ENCODE measurements at regions not wholly inside any gene's neighbourhood (a gene's known extent, or its start where the extent isn't known, plus 50 kb on each side); places are given as distances from the start of the nearest gene placed in this dataset.
"Not testable (repeated sequence)": the region's sequence is repeated elsewhere in the genome, so short reads cannot be mapped to it uniquely, and the experiment has no call there.

DNA sequence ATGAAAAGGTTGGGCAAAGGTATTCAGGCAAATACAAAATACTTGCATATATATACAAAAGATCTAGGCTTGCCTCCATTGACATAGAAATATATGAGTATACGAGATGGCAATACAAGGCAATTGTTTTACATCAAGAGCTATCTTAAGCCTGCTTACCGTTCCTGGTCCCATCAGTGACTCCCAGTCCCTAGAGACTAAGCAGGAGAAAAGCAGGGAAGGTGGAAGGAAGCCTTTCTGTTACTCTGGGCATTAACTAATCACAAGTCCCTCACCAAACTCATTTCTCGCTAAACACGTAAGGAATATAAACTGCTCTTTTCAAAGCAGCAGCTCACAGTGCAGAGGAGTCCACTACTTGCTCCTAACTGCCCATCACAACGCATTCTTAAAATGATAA lies 125.2 kb downstream of the ZNF608 start:
- H3K4me3 ChIP-seq (ENCODE audit: insufficient read depth, low read depth, low read length): no peak overlapping the region
- H3K27ac ChIP-seq (ENCODE audit: insufficient read depth, low read depth, low read length, poor library complexity, severe bottlenecking): no peak overlapping the region
- H3K27me3 ChIP-seq (ENCODE audit: control insufficient read depth, insufficient read depth, low read length, poor library complexity, severe bottlenecking): no peaks in the 10 kb centered on the region
- no peaks in the 10 kb centered on the region for H3K36me3 ChIP-seq (ENCODE audit: control insufficient read depth, insufficient read depth, low read length)
- no peaks in the 10 kb centered on the region for H3K9me3 ChIP-seq (ENCODE audit: control insufficient read depth, low read length)
- WGBS, 2 experiments: 87 to 91% methylated on average over 5 of the region's 5 CpGs
- H3K4me1 ChIP-seq (ENCODE audit: control insufficient read depth, insufficient read depth, low read length): no peaks in the 10 kb centered on the region

DNA sequence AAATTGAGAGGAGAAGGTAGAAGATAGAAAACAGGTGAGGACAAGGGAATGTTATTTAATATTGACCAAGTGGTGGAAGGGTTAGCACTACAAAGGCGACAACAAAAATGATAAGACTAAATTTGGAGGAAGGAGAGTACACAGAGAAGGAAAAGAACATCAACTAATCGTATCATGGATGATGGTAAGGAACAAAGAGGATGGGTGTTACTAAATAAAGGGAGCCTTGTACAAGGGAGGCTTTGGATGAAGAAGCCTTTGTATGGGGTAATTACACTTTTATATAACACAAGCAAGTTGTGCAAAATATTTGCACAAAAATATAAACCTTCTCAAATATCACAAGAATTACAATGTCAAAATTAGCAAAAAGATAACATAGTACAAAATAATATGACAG lies 125.7 kb downstream of the ZNF608 start:
- H3K27ac ChIP-seq (ENCODE audit: insufficient read depth, low read depth, low read length, poor library complexity, severe bottlenecking): no peak overlapping the region
- no peaks in the 10 kb centered on the region for H3K9me3 ChIP-seq (ENCODE audit: control insufficient read depth, low read length)
- no peak overlapping the region for H3K4me3 ChIP-seq (ENCODE audit: insufficient read depth, low read depth, low read length)
- H3K36me3 ChIP-seq (ENCODE audit: control insufficient read depth, insufficient read depth, low read length): no peaks in the 10 kb centered on the region
- H3K4me1 ChIP-seq (ENCODE audit: control insufficient read depth, insufficient read depth, low read length): no peaks in the 10 kb centered on the region
- WGBS, 2 experiments: 93 to 95% methylated on average over 2 of the region's 2 CpGs
- no peaks in the 10 kb centered on the region for H3K27me3 ChIP-seq (ENCODE audit: control insufficient read depth, insufficient read depth, low read length, poor library complexity, severe bottlenecking)

DNA sequence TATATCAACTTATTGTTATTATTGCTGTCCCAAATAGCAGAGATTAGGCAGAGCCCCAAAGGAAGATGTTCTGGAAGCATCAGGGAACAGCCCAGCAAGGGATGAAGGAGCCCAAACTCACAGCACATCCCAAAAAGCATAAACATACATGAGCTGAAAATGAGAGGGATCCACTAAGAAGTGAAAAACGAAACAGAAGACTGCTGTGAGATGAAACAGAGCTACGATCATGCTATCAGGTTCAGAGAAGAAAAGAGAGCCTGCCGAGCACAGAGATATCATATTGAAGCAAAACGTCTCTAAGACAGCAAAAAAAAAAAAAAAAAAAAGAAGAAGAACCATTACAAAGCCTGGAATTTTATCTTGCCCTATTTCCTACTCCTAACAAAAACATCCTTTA lies 127.3 kb downstream of the ZNF608 start:
- Histone ChIP-seq H3K27me3 (ENCODE audit: control insufficient read depth, insufficient read depth, low read length, poor library complexity, severe bottlenecking) (no peaks in the 10 kb centered on the region), H3K9me3 (ENCODE audit: control insufficient read depth, low read length) (no peaks in the 10 kb centered on the region)
- WGBS, 2 experiments: 86 to 91% methylated on average over 4 of the region's 4 CpGs

DNA sequence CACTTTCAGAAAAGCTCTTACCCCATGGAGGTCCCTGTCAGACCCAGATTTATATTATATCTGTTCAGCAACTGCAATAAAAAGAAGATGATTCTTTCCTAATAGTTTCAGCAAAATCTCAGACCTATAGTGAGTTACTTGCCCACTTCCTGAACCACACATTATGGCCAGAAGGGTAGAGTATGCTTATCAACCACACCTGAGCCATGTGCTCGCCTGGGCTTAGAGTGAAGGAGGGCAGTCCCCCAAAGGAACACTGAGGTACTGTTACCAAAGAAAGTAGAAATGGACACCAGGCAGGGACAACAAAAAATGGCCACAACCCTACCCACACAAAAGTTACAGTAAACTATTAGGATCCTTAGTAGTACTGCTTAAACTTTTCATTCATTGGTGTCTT lies 128.7 kb downstream of the ZNF608 start:
- 96 to 100% methylated on average over 1 of the region's 1 CpG for WGBS, 2 experiments
- H3K27me3 ChIP-seq (ENCODE audit: control insufficient read depth, insufficient read depth, low read length, poor library complexity, severe bottlenecking): no peaks in the 10 kb centered on the region

More for the DNA sequence above, 127.3 kb downstream of the ZNF608 start:
- Histone ChIP-seq H3K36me3 (ENCODE audit: control insufficient read depth, insufficient read depth, low read length) (no peaks in the 10 kb centered on the region), H3K4me1 (ENCODE audit: control insufficient read depth, insufficient read depth, low read length) (no peaks in the 10 kb centered on the region), H3K4me3 (ENCODE audit: insufficient read depth, low read depth, low read length) (no peak overlapping the region), H3K27ac (ENCODE audit: insufficient read depth, low read depth, low read length, poor library complexity, severe bottlenecking) (no peak overlapping the region)

DNA sequence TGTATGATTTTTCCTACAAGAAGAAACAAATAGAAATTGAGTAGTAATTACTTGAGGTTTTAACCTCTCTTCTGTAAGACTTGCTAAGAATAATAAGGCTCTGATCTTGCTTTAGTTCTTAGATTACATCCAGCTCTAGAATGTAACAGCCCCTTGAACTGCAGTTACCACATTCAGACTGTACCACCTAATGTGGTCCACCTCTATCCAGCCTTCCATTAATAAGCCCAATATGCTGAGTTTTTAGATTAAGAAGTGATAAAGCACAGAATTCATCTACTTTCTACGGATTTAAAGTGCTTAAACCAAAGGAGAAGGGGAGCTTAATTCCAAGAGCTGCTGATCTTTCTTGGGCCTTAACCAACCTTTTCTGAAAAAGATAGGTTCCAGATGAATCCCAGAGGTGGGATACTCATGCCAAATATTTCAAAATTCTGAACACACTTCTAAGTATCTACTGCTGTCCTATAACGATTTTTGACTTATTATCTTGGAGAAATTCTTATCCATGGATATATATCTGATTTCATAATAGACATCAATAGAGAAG lies 131.5 kb downstream of the ZNF608 start:
- no peaks in the 10 kb centered on the region for H3K9me3 ChIP-seq (ENCODE audit: control insufficient read depth, low read length)
- WGBS, 2 experiments: 88 to 93% methylated on average over 1 of the region's 2 CpGs
- H3K36me3 ChIP-seq (ENCODE audit: control insufficient read depth, insufficient read depth, low read length): no peaks in the 10 kb centered on the region
- H3K4me1 ChIP-seq (ENCODE audit: control insufficient read depth, insufficient read depth, low read length): no peaks in the 10 kb centered on the region
- no peak overlapping the region for H3K4me3 ChIP-seq (ENCODE audit: insufficient read depth, low read depth, low read length)
- H3K27ac ChIP-seq (ENCODE audit: insufficient read depth, low read depth, low read length, poor library complexity, severe bottlenecking): no peak overlapping the region
- no peaks in the 10 kb centered on the region for H3K27me3 ChIP-seq (ENCODE audit: control insufficient read depth, insufficient read depth, low read length, poor library complexity, severe bottlenecking)

More for the DNA sequence above, 128.7 kb downstream of the ZNF608 start:
- Histone ChIP-seq H3K27ac (ENCODE audit: insufficient read depth, low read depth, low read length, poor library complexity, severe bottlenecking) (no peak overlapping the region), H3K4me3 (ENCODE audit: insufficient read depth, low read depth, low read length) (no peak overlapping the region), H3K9me3 (ENCODE audit: control insufficient read depth, low read length) (no peaks in the 10 kb centered on the region), H3K36me3 (ENCODE audit: control insufficient read depth, insufficient read depth, low read length) (no peaks in the 10 kb centered on the region), H3K4me1 (ENCODE audit: control insufficient read depth, insufficient read depth, low read length) (no peaks in the 10 kb centered on the region)

DNA sequence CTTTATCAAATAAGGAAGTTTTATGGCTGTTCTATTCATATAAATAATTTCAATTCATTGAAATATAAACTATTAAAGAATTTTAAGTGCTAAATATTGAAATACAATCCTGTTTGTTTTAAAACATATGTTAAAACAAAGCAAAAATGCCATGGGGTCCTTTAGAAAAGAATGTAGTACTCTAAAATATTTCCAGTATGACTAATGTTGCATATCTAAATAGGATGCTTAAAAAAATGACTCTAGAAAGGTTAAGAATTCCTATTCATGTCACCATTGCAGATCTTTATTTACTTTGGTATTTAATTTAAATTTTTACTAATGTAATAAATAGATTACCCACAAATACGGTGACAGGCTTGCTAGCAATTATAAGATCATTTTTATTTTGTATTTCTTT lies 132.3 kb downstream of the ZNF608 start:
- Histone ChIP-seq H3K4me1 (ENCODE audit: control insufficient read depth, insufficient read depth, low read length) (no peaks in the 10 kb centered on the region), H3K36me3 (ENCODE audit: control insufficient read depth, insufficient read depth, low read length) (no peaks in the 10 kb centered on the region), H3K27ac (ENCODE audit: insufficient read depth, low read depth, low read length, poor library complexity, severe bottlenecking) (no peak overlapping the region), H3K4me3 (ENCODE audit: insufficient read depth, low read depth, low read length) (no peak overlapping the region), H3K9me3 (ENCODE audit: control insufficient read depth, low read length) (no peaks in the 10 kb centered on the region), H3K27me3 (ENCODE audit: control insufficient read depth, insufficient read depth, low read length, poor library complexity, severe bottlenecking) (no peaks in the 10 kb centered on the region)
- 50% methylated on average over 1 of the region's 1 CpG; no CpG with 5 or more reads in 1 of the 2 experiments for WGBS, 2 experiments

DNA sequence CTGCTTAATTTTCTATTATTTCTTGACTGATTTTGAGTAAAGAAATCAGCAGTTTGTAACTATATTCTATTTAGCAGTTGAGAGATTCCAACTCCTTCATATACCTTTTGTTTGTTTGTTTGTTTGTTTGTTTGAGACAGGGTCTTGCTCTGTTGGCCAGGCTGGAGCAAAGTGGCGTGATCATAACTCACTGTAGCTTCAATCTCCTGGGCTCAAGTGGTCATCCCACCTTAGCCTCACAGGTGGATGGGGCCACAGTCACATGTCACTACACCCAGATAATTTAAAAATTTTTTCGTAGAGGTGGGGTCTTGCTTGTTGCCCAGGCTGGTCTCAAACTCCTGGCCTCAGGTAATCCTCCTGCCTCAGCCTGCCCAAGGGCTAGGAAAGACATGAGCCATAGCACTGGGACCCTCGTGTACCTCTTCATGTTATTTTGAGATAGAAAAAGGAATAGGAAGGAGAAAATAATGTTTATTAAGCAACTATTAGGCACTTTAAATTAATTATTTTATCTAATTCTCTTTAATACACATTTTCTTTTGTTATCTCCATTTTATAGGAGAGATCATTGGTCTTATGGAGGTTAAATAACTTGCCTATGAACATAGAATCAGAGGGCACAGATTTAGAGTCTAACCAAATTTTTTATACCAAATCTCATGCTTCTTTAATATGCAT lies 133.0 kb downstream of the ZNF608 start:
- no peak overlapping the region for H3K27ac ChIP-seq (ENCODE audit: insufficient read depth, low read depth, low read length, poor library complexity, severe bottlenecking)
- WGBS, 2 experiments: 85 to 93% methylated on average over 2 to 3 of the region's 3 CpGs
- H3K9me3 ChIP-seq (ENCODE audit: control insufficient read depth, low read length): no peaks in the 10 kb centered on the region
- H3K4me1 ChIP-seq (ENCODE audit: control insufficient read depth, insufficient read depth, low read length): no peaks in the 10 kb centered on the region
- no peak overlapping the region for H3K4me3 ChIP-seq (ENCODE audit: insufficient read depth, low read depth, low read length)
- H3K36me3 ChIP-seq (ENCODE audit: control insufficient read depth, insufficient read depth, low read length): no peaks in the 10 kb centered on the region
- H3K27me3 ChIP-seq (ENCODE audit: control insufficient read depth, insufficient read depth, low read length, poor library complexity, severe bottlenecking): no peaks in the 10 kb centered on the region

DNA sequence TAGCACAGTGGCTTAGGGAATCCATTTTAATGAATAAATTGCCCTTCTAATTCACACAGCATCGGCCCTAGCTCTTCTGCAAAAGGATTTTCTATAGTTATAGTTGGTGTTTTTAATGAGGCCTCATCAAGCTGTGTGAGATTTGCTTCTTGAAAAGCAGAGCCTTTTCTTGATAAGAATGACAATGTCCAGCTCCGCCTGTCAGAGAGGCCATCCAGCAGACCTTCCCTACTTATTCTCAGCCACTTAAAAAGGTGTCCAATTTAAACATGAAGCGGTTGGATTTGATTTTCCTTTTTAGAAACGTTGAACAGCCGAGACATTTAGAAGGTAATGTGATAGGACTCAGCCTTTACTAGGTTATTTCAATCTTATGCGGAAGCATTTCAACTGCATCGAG lies 134.4 kb downstream of the ZNF608 start:
- H3K4me3 ChIP-seq (ENCODE audit: insufficient read depth, low read depth, low read length): no peak overlapping the region
- no peak overlapping the region for H3K27ac ChIP-seq (ENCODE audit: insufficient read depth, low read depth, low read length, poor library complexity, severe bottlenecking)
- H3K27me3 ChIP-seq (ENCODE audit: control insufficient read depth, insufficient read depth, low read length, poor library complexity, severe bottlenecking): no peaks in the 10 kb centered on the region
- no peaks in the 10 kb centered on the region for H3K36me3 ChIP-seq (ENCODE audit: control insufficient read depth, insufficient read depth, low read length)
- 82 to 83% methylated on average over 7 of the region's 7 CpGs for WGBS, 2 experiments
- H3K9me3 ChIP-seq (ENCODE audit: control insufficient read depth, low read length): no peaks in the 10 kb centered on the region
- no peaks in the 10 kb centered on the region for H3K4me1 ChIP-seq (ENCODE audit: control insufficient read depth, insufficient read depth, low read length)

DNA sequence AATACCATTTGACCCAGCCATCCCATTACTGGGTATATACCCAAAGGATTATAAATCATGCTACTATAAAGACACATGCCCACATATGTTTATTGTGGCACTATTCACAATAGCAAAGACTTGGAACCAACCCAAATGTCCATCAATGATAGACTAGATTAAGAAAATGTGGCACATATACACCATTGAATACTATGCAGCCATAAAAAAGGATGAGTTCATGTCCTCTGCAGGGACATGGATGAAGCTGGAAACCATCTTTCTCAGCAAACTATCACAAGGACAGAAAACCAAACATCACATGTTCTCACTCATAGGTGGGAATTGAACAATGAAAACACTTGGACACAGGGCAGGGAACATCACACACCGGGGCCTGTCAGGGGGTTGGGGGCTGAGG lies 135.2 kb downstream of the ZNF608 start:
- WGBS, 2 experiments: 88 to 100% methylated on average over 1 of the region's 1 CpG
- H3K4me1 ChIP-seq (ENCODE audit: control insufficient read depth, insufficient read depth, low read length); H3K27ac ChIP-seq (ENCODE audit: insufficient read depth, low read depth, low read length, poor library complexity, severe bottlenecking); H3K4me3 ChIP-seq (ENCODE audit: insufficient read depth, low read depth, low read length); H3K36me3 ChIP-seq (ENCODE audit: control insufficient read depth, insufficient read depth, low read length); H3K27me3 ChIP-seq (ENCODE audit: control insufficient read depth, insufficient read depth, low read length, poor library complexity, severe bottlenecking); H3K9me3 ChIP-seq (ENCODE audit: control insufficient read depth, low read length): not testable (repeated sequence)

DNA sequence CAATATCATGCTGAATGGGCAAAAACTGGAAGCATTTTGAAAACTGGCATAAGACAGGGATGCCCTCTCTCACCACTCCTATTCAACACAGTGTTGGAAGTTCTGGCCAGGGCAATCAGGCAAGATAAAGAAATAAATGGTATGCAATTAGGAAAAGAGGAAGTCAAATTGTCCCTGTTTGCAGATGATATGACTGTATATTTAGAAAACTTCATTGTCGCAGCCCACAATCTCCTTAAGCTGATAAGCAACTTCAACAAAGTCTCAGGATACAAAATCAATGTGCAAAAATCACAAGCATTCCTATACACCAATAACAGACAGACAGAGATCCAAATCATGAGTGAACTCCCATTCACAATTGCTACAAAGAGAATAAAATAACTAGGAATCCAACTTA lies 136.8 kb downstream of the ZNF608 start:
- H3K27me3 ChIP-seq (ENCODE audit: control insufficient read depth, insufficient read depth, low read length, poor library complexity, severe bottlenecking); H3K4me1 ChIP-seq (ENCODE audit: control insufficient read depth, insufficient read depth, low read length); H3K9me3 ChIP-seq (ENCODE audit: control insufficient read depth, low read length); H3K27ac ChIP-seq (ENCODE audit: insufficient read depth, low read depth, low read length, poor library complexity, severe bottlenecking); H3K4me3 ChIP-seq (ENCODE audit: insufficient read depth, low read depth, low read length); H3K36me3 ChIP-seq (ENCODE audit: control insufficient read depth, insufficient read depth, low read length): not testable (repeated sequence)
- 100% methylated on average over 1 of the region's 1 CpG for WGBS, 2 experiments

Data from ectodermal cell (in vitro differentiated cells).